ENCODE measurements at regions not wholly inside any gene's neighbourhood (a gene's known extent, or its start where the extent isn't known, plus 50 kb on each side); places are given as distances from the start of the nearest gene placed in this dataset.
"Not testable (repeated sequence)": the region's sequence is repeated elsewhere in the genome, so short reads cannot be mapped to it uniquely, and the experiment has no call there.

DNA sequence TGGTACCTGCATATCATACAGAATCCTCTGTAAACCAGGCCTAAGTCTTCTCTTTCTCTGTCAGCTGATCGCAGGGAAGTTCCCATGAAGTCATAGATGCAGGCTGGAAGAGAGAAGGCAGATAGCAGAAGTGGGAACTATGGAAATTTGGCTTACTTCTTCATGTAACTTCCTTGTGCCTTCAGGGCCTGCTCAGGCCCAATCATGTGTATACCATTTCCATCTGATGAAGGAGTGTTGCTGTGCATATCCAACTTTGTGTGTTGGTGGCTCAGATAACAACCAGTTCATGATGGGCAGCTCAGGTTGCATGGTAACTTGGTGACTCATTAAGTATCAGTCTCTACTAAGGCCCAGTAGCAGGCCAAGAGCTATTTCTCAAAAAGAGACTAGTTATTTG lies 53.1 kb upstream of the CEP295 start:
- intact Hi-C loops (cut with DNase I), result no loop called here
- ATAC-seq (peak in 1 of 2 donors; percentile 27), DNase-seq (no peak)

DNA sequence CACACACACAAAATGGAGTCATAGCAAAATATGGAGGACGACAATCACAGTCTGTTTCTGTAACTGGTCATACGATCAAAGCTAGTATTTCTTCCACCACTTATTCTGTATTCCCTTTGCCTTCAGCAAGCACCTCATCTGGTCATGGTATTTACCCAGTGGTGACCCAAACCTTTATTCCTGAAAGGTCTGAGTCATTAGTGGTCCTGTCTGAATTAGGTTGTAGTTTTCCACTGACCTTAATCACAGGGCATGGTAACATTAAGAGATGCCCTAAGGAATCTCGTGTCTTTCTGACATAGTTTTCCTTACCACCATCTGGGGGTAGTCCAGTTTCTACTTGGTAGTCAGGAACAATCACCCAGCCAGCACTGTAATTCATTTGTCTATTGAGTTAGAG lies 54.8 kb upstream of the CEP295 start:
- DNase-seq (no peak), ATAC-seq (no peak)
- intact Hi-C loops (cut with DNase I), result no loop called here

DNA sequence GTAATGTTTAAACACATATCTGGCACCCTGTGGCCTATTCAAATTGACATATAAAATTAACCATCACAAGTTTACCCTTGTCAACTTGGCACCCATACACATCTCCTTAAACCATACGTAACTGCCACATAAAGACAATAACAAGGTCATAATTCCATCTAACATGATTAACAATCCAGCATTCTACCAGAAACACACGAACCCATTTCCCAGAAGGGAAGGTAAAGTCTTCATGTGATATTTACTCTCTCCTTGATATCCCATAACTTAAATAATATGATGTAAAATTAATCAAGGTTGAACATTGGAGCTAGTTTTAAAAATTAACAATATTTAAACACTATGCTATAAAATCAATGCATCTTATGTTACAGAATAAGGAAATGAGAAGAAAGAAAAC lies 55.2 kb upstream of the CEP295 start:
- intact Hi-C loops (cut with DNase I), result no loop called here
- DNase-seq (no peak), ATAC-seq (no peak)

DNA sequence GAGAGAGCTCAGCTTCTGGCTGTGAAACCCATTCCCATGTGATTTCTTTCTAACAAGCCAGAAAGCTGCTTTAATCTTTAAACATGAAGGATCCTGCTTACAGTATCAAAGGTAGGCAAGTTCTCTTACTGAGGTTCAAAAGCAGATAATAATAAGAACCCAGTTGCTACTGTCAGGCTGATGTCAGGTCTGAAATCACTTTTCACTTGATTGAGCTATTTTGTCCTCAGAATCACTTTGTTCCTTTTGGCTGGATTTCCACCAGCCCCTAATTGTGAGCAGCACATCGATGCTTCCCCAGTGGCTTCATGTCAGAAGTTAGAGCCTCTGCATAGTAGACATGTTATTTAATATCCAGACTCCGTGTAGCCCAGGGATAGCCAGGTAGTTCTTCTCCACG lies 55.8 kb upstream of the CEP295 start:
- ATAC-seq (no peak), DNase-seq (no peak)
- intact Hi-C loops (cut with DNase I), result no loop called here

DNA sequence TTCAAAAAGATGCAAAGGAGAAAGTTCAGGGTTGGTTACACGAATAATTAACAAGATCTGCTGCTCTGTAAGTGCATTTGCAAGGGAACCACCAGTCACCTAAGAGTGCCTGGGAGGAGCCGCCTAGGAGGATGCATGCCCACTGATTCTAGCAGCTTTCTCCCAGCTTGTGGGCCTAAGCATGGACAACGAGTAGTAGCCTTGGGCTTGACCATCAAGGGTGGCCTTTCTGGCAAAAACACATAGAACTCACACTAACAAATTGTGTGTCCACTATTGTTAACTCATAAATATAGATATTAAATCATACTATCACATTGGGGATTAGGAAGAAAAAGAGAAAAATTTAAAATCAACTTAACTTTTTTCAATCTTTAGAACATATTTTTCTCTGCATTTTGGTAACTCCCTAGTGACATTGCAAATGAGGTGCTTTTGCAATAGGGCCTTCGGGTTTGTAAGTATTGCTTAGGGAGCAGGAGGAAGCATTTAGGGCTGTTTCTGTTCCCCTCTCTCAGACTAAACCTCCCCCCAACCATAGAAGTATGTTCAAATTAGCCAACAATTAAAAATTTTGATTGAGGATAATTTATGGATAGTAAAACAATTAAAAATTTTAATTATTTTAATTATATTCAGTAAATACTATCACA lies 57.3 kb upstream of the CEP295 start:
- intact Hi-C loops (cut with DNase I), result no loop called here
- no peak for ATAC-seq
- no peak for DNase-seq

DNA sequence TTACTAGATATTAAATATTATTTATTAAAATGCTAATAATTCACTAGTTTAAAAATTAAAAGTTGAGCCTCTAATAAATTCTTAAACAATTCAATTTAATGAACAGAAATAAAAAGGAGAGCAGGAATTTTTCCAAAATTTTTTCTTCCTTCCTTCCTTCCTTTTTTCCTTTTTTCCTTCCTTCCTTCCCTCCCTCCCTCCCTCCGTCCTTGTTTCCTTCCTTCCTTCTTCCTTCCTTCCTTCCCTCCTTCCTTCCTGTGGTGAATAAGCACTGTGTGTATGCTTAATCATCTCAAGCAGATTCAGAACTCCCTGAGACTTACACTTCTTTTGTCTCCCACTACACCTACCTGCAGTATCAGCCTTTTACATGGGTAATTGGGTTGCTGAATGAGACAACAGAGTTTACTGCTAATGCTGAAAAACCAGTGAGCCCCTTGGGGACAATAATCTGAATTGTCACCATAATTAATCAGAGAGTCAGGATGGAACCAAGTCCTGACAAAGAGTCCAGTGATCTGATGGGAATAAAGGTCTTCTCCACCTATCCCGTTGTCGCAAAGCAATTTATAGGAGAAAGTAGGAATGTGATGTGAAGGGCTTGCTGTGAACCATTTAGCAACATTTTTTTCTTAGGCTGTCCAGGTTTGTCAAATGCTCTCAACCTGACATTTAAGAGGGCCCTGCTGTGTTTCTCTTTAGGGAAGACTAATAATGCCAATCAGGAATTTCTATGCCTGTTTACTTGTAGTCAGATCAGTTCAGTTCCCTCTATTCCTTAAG lies 58.1 kb upstream of the CEP295 start:
- ATAC-seq (no peak), DNase-seq (no peak)
- intact Hi-C loops (cut with DNase I), result no loop called here

DNA sequence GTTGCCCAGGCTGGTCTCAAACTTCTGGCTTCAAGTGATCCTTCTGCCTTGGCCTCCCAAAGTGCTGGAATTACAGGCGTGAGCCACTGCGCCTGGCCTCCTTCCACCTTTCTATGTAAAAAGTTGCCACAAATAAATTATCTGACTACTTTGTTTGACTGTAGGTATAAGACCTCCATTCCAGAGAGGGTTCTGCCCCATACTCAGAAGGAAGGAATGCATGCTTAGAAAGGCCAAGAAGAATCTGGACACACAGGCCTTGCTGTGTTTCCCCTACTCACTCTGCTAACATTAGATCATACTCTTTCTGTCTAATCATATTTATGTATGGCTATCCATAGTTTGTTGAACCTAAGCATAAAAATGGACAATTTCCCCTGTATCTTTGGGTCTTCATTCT lies 53.0 kb upstream of the SMCO4 start:
- ATAC-seq; DNase-seq; intact Hi-C loops (cut with DNase I): not testable (repeated sequence)

All from left cardiac atrium (tissue), 4 donors.